ENCODE measurements at regions not wholly inside any gene's neighbourhood (a gene's known extent, or its start where the extent isn't known, plus 50 kb on each side); places are given as distances from the start of the nearest gene placed in this dataset.

DNA sequence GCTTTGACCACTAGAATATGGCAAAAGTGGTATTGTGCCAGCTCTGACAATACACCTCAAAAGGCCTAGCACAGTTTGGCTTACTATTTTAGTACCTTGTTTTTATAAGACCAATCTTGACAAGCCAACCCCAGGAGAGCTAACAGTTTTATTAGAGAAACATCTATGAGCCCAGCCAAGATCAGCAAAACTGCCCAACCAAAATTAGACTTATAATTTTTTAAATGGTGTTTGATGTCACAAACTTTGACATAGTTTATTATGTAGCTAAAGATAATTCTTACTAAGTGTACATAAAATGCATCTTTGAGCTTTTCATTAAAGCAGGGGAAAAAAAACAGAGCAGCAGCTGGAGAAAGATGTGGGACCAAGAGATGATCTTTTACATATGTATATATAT lies 537.5 kb downstream of the ZPLD1 start:
- no peak overlapping the region for H3K27ac ChIP-seq (ENCODE audit: low read length)
- H2AFZ ChIP-seq (ENCODE audit: low read length): no peak overlapping the region
- H3K27me3 ChIP-seq (replicated peaks; ENCODE audit: insufficient read depth, low read length): no peaks in the 10 kb centered on the region
- no peak for DNase-seq
- H3K9me3 ChIP-seq (replicated peaks; ENCODE audit: insufficient read depth, low read length): no peaks in the 10 kb centered on the region
- no peak overlapping the region for H3K4me2 ChIP-seq (ENCODE audit: low read depth, low read length)
- no peak overlapping the region for H3K4me3 ChIP-seq (ENCODE audit: low read length)
- no peaks in the 10 kb centered on the region for H3K36me3 ChIP-seq (replicated peaks; ENCODE audit: insufficient read depth, low read length)
- no peaks in the 10 kb centered on the region for H3K79me2 ChIP-seq (ENCODE audit: low read length)
- no peaks in the 10 kb centered on the region for H3F3A ChIP-seq (ENCODE audit: insufficient read depth, low read length)
- no peaks in the 10 kb centered on the region for H4K20me1 ChIP-seq (ENCODE audit: insufficient read depth, low read length)
- H3K9me2 ChIP-seq (replicated peaks; ENCODE audit: insufficient read depth, low read length): no peaks in the 10 kb centered on the region
- H3K4me1 ChIP-seq (ENCODE audit: low read length): no peaks in the 10 kb centered on the region
- TF ChIP-seq EZH2 (optimal IDR thresholded peaks at IDR 0.05; ENCODE audit: low read depth, low read length): no peak
- TF ChIP-seq EZH2phosphoT487 (IDR thresholded peaks at IDR 0.05; ENCODE audit: low read length): no peak
- TF ChIP-seq, protein P1, sequence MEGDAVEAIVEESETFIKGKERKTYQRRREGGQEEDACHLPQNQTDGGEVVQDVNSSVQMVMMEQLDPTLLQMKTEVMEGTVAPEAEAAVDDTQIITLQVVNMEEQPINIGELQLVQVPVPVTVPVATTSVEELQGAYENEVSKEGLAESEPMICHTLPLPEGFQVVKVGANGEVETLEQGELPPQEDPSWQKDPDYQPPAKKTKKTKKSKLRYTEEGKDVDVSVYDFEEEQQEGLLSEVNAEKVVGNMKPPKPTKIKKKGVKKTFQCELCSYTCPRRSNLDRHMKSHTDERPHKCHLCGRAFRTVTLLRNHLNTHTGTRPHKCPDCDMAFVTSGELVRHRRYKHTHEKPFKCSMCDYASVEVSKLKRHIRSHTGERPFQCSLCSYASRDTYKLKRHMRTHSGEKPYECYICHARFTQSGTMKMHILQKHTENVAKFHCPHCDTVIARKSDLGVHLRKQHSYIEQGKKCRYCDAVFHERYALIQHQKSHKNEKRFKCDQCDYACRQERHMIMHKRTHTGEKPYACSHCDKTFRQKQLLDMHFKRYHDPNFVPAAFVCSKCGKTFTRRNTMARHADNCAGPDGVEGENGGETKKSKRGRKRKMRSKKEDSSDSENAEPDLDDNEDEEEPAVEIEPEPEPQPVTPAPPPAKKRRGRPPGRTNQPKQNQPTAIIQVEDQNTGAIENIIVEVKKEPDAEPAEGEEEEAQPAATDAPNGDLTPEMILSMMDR (IDR thresholded peaks at IDR 0.05; ENCODE audit: low read length): no peak
- H3K9ac ChIP-seq (ENCODE audit: low read length): no peak overlapping the region

DNA sequence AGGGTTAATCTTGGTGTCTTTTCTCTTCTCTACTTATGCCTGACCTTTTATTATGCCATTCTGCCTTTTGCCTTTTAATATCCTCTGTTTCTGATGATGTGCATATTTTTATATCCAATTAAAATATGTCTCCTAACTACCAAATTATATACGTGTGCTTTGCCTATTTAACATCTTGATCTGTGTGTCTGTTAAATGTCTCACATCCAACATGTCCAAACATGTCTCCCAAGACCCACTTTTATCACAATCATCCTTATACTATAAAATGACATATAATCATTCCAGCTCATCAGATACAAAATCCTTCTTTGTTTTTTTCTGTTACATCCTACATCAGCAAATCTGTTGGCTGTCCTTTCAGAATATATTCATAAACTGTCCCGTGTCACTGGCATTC lies 539.5 kb downstream of the ZPLD1 start:
- Histone ChIP-seq H3K9me3 (replicated peaks; ENCODE audit: insufficient read depth, low read length) (no peaks in the 10 kb centered on the region), H4K20me1 (ENCODE audit: insufficient read depth, low read length) (no peaks in the 10 kb centered on the region), H3K9ac (ENCODE audit: low read length) (no peak overlapping the region), H3K4me3 (ENCODE audit: low read length) (no peak overlapping the region), H3F3A (ENCODE audit: insufficient read depth, low read length) (no peaks in the 10 kb centered on the region), H3K27me3 (replicated peaks; ENCODE audit: insufficient read depth, low read length) (no peaks in the 10 kb centered on the region), H3K9me2 (replicated peaks; ENCODE audit: insufficient read depth, low read length) (no peaks in the 10 kb centered on the region), H3K27ac (ENCODE audit: low read length) (no peak overlapping the region), H3K4me2 (ENCODE audit: low read depth, low read length) (no peak overlapping the region), H3K79me2 (ENCODE audit: low read length) (no peaks in the 10 kb centered on the region), H3K36me3 (replicated peaks; ENCODE audit: insufficient read depth, low read length) (no peaks in the 10 kb centered on the region), H3K4me1 (ENCODE audit: low read length) (no peaks in the 10 kb centered on the region), H2AFZ (ENCODE audit: low read length) (no peak overlapping the region)
- no peak for TF ChIP-seq EZH2phosphoT487 (IDR thresholded peaks at IDR 0.05; ENCODE audit: low read length)
- TF ChIP-seq, protein P1 (IDR thresholded peaks at IDR 0.05; ENCODE audit: low read length): no peak
- no peak for TF ChIP-seq EZH2 (optimal IDR thresholded peaks at IDR 0.05; ENCODE audit: low read depth, low read length)
- DNase-seq: no peak

DNA sequence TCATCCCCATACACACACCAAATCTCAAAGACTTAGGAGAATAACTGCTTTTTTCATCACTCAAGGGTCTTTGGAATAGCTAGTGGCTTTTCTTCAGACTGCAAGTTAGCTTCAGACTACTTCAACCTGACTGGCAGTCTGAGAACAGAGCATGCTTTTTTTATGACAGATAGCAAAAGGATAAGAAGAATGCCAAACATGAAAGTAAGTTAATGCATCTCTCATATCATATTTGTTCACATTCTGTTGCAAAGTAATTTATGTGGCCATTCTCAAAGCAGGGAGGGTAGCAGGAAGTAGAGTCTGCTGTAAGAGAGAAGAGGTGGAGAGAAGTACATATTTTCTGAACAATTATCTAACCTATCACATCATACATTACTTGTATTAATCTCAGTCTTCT lies 544.4 kb downstream of the ZPLD1 start:
- Histone ChIP-seq H3K79me2 (ENCODE audit: low read length) (no peaks in the 10 kb centered on the region), H3K4me3 (ENCODE audit: low read length) (no peak overlapping the region), H3K4me1 (ENCODE audit: low read length) (no peaks in the 10 kb centered on the region), H3K27me3 (replicated peaks; ENCODE audit: insufficient read depth, low read length) (no peaks in the 10 kb centered on the region), H3F3A (ENCODE audit: insufficient read depth, low read length) (no peaks in the 10 kb centered on the region), H3K27ac (ENCODE audit: low read length) (no peak overlapping the region), H3K9ac (ENCODE audit: low read length) (no peak overlapping the region), H4K20me1 (ENCODE audit: insufficient read depth, low read length) (no peaks in the 10 kb centered on the region), H3K9me2 (replicated peaks; ENCODE audit: insufficient read depth, low read length) (no peaks in the 10 kb centered on the region), H3K36me3 (replicated peaks; ENCODE audit: insufficient read depth, low read length) (no peaks in the 10 kb centered on the region), H2AFZ (ENCODE audit: low read length) (no peak overlapping the region), H3K4me2 (ENCODE audit: low read depth, low read length) (no peak overlapping the region), H3K9me3 (replicated peaks; ENCODE audit: insufficient read depth, low read length) (no peaks in the 10 kb centered on the region)
- no peak for DNase-seq
- TF ChIP-seq EZH2 (optimal IDR thresholded peaks at IDR 0.05; ENCODE audit: low read depth, low read length): no peak
- TF ChIP-seq, protein P1 (IDR thresholded peaks at IDR 0.05; ENCODE audit: low read length): no peak
- TF ChIP-seq EZH2phosphoT487 (IDR thresholded peaks at IDR 0.05; ENCODE audit: low read length): no peak

Measured in MM.1S (cell line).